Left renal cortex interstitium (tissue), 4 donors: ENCODE measurements at regions not wholly inside any gene's neighbourhood (a gene's known extent, or its start where the extent isn't known, plus 50 kb on each side); places are given as distances from the start of the nearest gene placed in this dataset.
A peak's percentile ranks its signal among the peaks of the same experiment; 100 is the strongest.
"Not testable (repeated sequence)": the region's sequence is repeated elsewhere in the genome, so short reads cannot be mapped to it uniquely, and the experiment has no call there.

Experiments used
- DNase-seq, 4 donors: peaks; one replicate each; pipeline ENCODE4 v3.0.0-alpha.2; 2013; ENCODE audit warnings: low read depth in 4 of 4, low spot score in 2 of 4, missing footprints in 1 of 4

GRCh38 chr3:164470471-164470870 lies 607.8 kb downstream of the SI start:
- DNase-seq = no peak

- DNase-seq = no peak
Observed at GRCh38 chr3:164468055-164468454, 610.2 kb downstream of the SI start.

- no peak for DNase-seq
Observed at GRCh38 chr3:164467007-164467406, 611.3 kb downstream of the SI start.

- DNase-seq = no peak
Observed at GRCh38 chr3:164465172-164465571, 613.1 kb downstream of the SI start.

- DNase-seq = no peak
Observed at GRCh38 chr3:164460851-164461250, 617.4 kb downstream of the SI start.

- DNase-seq = no peak
Observed at GRCh38 chr3:164459521-164460151, 618.7 kb downstream of the SI start.

- no peak for DNase-seq
Observed at GRCh38 chr3:164458986-164459385, 619.3 kb downstream of the SI start.

- no peak for DNase-seq
Observed at GRCh38 chr3:164453714-164454113, 624.6 kb downstream of the SI start.

- DNase-seq = no peak
Observed at GRCh38 chr3:164452707-164453106, 625.6 kb downstream of the SI start.

- DNase-seq = no peak
Observed at GRCh38 chr3:164451072-164451910, 627.0 kb downstream of the SI start.

GRCh38 chr3:164450276-164450905 lies 627.9 kb downstream of the SI start:
- no peak for DNase-seq

- DNase-seq = no peak
Observed at GRCh38 chr3:164419220-164419619, 659.1 kb downstream of the SI start.

GRCh38 chr3:164418414-164418813 lies 659.9 kb downstream of the SI start:
- DNase-seq = peak in 1 of 4 donors; percentile 9

GRCh38 chr3:164417955-164418354 lies 660.3 kb downstream of the SI start:
- DNase-seq = no peak

- no peak for DNase-seq
Observed at GRCh38 chr3:164416491-164417222, 661.6 kb downstream of the SI start.

GRCh38 chr3:164408326-164408725 lies 670.0 kb downstream of the SI start:
- no peak for DNase-seq

GRCh38 chr3:164407111-164407510 lies 671.2 kb downstream of the SI start:
- no peak for DNase-seq

GRCh38 chr3:164406281-164406680 lies 672.0 kb downstream of the SI start:
- DNase-seq = no peak

- DNase-seq = no peak
Observed at GRCh38 chr3:164401923-164402322, 676.4 kb downstream of the SI start.

GRCh38 chr3:164401440-164401839 lies 676.9 kb downstream of the SI start:
- DNase-seq = not testable (repeated sequence)

GRCh38 chr3:164397462-164397861 lies 680.8 kb downstream of the SI start:
- no peak for DNase-seq
